ENCODE measurements at regions not wholly inside any gene's neighbourhood (a gene's known extent, or its start where the extent isn't known, plus 50 kb on each side); places are given as distances from the start of the nearest gene placed in this dataset.
A peak's percentile ranks its signal among the peaks of the same experiment; 100 is the strongest.

- DNase-seq = peak; percentile 45
Observed at GRCh38 chr22:25368271-25368670, 148.8 kb downstream of the CRYBB2 start.

GRCh38 chr22:25369041-25369440, 149.6 kb downstream of the CRYBB2 start:
- no peak for DNase-seq

- DNase-seq = no peak
Observed at GRCh38 chr22:25370322-25370721, 150.9 kb downstream of the CRYBB2 start.

DNA sequence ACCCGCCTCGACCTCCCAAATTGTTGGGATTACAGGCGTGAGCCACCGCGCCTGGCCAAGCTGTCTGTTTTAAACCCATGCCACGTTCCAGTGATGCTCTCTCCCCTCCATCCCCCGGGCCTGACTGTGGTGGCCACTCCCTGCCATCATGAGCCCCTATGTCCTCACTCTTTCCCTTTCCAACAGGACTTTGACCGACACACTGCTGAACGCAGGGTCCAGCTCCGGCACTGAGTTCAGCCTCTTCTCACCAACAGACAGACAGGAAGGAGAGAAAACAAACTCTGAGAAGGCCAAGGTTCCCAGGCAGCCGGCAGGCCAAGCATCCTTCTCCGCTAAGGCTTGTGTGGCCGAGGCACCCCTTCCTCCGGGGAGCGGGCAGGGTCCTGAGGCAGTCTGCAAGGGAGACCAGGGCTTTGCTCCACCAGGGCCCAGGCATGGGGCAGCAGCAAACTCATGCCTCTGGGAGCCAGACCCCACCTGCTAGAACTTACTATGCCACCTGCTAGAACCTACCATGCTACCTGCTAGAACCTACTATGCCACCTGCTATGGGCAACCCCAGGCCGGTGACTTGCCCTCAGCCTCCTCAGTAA, 152.7 kb downstream of the CRYBB2 start:
- no peak for DNase-seq

DNA sequence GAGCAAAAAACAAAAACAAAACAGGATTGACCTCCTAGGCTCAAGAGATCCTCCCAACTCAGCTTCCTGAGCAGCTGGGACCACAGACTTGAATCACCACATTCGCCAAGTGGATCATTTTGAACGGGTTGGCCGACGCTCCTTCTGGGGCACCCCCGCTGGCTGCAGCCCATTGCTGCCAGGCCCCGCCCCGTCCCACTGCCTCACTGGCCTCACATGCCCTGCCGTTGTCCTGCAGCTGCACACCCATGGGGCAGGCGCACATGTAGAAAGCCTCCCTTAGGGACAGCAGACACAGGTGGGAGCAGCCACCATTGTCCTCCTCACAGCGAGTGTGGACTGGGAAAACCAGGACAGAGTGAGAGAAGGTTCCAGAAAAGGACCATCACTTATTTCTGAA, 154.5 kb downstream of the CRYBB2 start:
- DNase-seq = no peak

DNA sequence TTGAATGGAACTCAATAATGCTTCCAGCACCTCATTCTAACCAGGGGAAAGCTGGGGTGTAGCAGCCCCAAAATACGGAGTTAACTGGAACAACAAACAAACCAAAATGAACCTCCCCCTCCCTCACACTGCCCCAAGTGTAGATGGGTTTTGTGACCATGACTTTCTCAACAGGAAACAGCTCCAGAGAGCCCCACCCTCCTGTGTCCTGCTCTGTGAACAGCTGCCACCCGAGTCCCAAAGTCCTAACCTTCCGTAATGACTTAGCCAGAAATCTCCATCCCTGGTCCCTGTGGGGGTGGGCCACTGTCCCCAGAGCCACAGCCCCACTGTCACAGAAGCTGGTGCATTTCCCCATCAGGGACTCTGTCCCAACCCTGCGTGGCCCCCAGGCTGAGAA, 155.4 kb downstream of the CRYBB2 start:
- DNase-seq = no peak

- DNase-seq = no peak
Observed at GRCh38 chr22:25375683-25376082, 156.2 kb downstream of the CRYBB2 start.

GRCh38 chr22:25377699-25378098, 158.3 kb downstream of the CRYBB2 start:
- no peak for DNase-seq

DNA sequence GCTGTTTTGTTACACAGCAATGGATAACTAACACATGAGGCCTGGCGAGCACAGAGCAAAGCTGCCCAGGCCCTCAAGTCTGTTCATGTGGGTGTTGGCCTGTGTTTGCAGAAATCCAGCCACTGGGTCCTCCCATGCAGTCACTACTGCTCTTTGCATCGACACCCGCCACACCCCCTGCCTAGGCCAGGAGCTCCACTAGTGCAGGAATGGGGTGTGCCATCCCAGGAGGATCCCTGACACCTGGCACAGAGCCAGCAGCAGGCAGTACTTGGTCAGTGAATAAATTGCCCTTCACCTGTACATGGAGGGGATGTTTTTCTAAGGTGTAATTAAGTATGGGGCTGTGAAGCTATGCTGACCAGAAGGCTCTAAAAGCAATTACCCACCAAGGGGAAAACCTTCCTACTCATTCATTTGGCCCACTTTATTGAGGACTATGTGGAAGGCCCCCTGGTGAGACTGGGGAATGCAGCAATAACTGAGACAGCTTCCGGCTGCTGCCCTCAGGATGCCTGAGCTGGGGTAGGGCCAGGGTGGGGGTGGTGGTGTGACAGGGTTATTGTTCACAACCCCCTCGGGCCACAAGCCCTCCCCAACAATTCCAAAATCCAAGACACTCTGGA, 160.8 kb downstream of the CRYBB2 start:
- no peak for DNase-seq

DNA sequence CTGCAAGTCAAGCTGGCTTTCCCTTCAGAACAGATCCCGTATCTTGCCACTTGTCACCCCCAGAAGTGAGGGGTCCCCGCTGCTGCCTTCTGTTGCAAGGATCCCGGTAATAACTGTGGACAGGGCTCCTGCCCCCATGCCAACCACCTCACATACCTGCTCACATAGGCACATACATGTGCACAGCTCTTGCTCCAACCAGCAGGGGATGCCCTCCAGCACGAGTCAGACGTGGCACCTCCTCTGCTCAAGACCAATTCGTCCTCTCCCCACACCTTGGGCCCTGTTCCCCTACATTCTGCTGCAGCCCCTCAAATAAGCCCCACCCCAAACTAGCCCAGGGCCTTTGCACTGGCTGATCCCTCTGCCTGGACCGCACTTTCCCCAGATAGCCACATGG, 163.3 kb downstream of the CRYBB2 start:
- DNase-seq = peak; percentile 19

GRCh38 chr22:25383278-25383820, 163.9 kb downstream of the CRYBB2 start:
- no peak for DNase-seq

DNA sequence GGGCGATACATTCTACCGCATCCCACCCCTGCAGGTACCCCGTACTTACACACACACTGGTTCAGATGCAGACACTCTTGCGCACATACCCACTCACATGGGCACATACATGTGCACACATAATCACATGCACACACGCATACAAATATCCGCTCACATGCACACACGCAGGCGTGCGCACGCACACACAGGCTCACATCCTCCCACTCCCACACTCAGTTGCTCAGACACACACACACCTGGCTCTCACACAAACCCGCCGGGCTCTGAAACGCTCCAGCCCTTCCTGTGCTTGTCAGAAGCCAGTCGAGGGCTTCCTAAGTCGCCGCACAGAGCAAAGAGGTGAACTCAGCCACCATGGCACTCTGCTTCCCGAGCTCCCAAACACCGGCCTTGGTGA, 164.5 kb downstream of the CRYBB2 start:
- peak; percentile 21 for DNase-seq

GRCh38 chr22:25386538-25386884, 167.1 kb downstream of the CRYBB2 start:
- peak; percentile 32 for DNase-seq

- no peak for DNase-seq
Observed at GRCh38 chr22:25388415-25388814, 169.0 kb downstream of the CRYBB2 start.

GRCh38 chr22:25388866-25389540, 169.6 kb downstream of the CRYBB2 start:
- DNase-seq = peak; percentile 30

DNA sequence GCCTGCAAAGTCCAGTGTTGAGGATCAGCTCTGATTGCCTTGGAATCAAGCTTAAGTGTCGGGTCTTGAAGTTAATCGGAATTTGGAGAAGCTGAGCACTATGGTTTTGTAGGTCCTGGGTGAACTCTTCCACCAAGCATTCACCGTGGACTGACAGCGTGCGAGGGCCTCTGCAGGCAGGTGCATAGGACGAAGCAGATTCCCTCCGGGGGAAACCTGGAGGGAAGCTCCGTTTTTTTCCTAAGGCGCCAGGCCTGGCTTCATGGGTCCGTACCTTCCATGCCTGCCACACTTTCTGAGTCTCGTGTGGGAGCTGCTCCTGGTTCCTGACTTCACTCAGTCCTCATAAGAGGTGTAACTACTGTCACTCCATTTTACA, 170.1 kb downstream of the CRYBB2 start:
- DNase-seq = no peak

GRCh38 chr22:25390297-25391240, 171.1 kb downstream of the CRYBB2 start:
- no peak for DNase-seq

GRCh38 chr22:25392584-25392983, 171.9 kb upstream of the GRK3 start:
- no peak for DNase-seq

GRCh38 chr22:25393121-25393805, 171.2 kb upstream of the GRK3 start:
- DNase-seq = no peak

DNA sequence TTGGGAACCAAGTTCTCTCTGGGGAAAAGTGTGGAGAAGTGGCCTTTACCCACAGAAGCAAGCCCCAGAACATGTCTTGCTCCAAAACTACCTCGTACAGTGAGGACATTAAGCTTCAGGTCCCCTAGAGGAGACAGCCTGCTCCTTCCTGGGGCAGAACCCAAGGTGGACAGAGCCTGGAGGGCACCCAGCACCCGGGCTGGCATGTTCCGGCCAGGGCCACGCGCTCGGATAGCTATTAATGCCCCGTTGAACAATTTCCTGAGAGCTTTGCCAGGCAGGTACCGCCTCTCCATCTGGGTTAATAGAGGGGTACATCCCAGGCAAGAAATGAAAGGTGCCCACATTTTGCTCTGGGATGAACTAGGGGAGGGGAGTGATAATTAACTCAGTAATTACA, 169.0 kb upstream of the GRK3 start:
- DNase-seq = no peak

DNA sequence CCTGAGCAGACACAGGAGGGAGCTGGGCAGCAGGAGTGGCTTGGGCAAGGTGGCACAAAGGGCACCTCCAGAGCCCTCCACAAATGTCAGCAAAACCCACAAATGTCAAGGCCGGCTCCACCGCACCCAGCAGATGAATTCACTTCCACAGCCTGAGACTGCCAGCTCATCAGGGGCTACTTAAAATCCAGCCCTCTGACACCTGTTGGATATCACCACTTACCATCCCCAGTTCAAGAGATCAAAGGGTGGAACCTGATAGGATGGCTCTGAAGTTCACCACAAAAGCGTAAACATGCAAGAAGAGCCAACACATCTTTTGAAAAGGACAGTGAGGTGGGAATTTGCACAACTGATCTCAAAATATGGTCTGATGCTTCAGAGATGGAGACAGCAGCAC, 168.6 kb upstream of the GRK3 start:
- no peak for DNase-seq

GRCh38 chr22:25396615-25397200, 167.8 kb upstream of the GRK3 start:
- DNase-seq = no peak

All from dermis blood vessel endothelial cell (primary cell).